SH-SY5Y (cell line): ENCODE measurements at regions not wholly inside any gene's neighbourhood (a gene's known extent, or its start where the extent isn't known, plus 50 kb on each side); places are given as distances from the start of the nearest gene placed in this dataset.

ENCODE experiments used
- GATA2 ChIP-seq: IDR thresholded peaks from 2 replicates; pipeline ENCODE4 v1.6.1; 2011; ENCODE audit warnings: mild to moderate bottlenecking, low read depth, low read length
- GATA3 ChIP-seq: IDR thresholded peaks from 2 replicates; pipeline ENCODE4 v1.6.1; 2011; ENCODE audit warnings: low read depth, mild to moderate bottlenecking, low read length, moderate library complexity

DNA sequence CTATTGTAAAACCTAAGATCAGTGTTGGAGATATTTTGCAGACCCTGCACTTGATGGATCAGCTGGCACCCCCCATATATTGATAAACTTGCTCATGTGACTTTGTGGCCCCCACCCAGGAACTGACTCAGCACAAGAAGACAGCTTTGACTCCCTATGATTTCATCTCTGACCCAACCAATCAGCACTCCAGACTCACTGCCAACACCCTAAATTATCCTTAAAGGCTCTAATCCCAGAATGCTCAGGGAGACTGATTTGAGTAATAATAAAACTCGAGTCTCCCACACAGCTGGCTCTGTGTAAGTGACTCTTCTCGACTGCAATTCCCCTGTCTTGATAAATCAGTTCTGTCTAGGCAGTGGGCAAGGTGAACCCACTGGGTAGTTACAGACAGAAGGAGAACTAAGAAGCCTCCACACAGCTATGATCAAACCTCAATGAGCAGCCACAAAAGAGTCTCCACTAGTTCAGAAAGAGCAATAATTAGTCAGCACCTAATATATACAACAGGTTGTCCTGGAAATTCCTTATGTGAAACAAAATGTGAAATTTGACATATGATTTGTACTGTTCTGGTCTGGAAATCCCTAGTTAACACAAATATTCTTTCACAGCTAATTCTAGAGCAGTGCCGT is 52.2 kb downstream of the ACTL7B start:
- no peak for TF ChIP-seq GATA2
- no peak for TF ChIP-seq GATA3

DNA sequence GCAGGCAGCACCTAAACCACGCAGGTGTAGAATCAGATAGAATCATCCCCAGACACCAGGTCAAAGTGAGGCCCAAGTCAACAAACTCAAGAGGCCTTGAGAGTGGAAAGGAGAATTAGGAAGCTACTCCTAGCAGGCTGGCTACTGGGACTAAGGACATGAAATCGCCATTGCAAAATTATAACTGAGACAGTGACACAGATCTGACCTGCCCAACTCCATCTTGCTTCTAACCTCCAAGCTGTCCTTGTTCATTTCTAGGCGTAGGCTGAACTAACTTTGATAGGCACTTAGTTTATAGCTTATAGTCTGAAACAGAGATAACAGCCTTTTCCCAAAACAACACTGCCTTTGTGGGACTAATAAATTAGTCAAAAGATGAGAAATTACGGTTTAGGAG is 52.8 kb downstream of the ACTL7B start:
- TF ChIP-seq GATA2: no peak
- TF ChIP-seq GATA3: no peak

DNA sequence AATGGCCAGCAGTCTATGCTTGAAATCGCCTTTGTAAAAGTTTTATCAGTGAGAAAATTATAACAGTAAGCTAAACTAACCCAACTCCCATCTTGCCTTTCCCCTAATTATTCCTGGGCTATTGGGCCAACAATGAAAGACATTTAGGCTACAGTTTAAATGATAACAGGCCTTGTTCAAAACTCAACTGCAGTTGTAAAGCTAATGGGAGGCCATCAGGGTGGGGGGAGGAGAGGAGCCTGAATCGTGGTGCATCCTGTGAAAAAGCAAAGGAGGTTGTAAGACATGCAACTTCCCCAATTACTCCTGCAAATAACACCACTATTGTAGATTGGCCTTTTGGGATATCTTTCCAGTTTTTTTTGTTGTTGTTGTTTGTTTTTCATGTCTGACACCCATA is 53.8 kb downstream of the ACTL7B start:
- TF ChIP-seq GATA3 (no peak), GATA2 (no peak)

- TF ChIP-seq GATA2 (no peak), GATA3 (no peak)
These were observed 55.1 kb downstream of the ACTL7B start for GRCh38 chr9:108800632-108801099.

DNA sequence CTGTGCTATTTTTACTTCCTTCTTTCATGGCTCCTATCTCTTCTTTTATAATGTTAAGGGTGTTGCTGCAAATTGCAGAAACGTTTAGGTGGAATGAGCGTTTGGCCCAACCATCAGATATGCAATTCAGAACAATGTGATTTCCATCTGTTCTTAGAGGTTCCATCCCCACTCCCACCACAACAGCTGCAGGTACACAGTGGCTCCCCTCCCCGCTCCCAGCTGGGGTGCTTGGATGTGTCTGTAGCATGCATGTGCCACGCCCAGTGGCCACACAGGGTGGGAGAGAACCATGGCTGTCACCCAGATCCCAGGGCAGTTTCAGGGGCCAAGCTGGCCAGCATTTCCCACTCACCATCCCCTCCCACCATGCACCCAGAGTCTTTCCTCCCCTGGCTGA is 62.2 kb downstream of the ACTL7B start:
- TF ChIP-seq GATA2: no peak
- no peak for TF ChIP-seq GATA3

GRCh38 chr9:108789742-108790141 is 66.0 kb downstream of the ACTL7B start:
- TF ChIP-seq GATA3: no peak

GRCh38 chr9:108787690-108788048 is 68.1 kb downstream of the ACTL7B start:
- TF ChIP-seq GATA3: no peak
- no peak for TF ChIP-seq GATA2

GRCh38 chr9:108786901-108787689 is 68.7 kb downstream of the ACTL7B start:
- TF ChIP-seq GATA3: no peak
- TF ChIP-seq GATA2: no peak

GRCh38 chr9:108786322-108786721 is 69.5 kb downstream of the ACTL7B start:
- no peak for TF ChIP-seq GATA2

DNA sequence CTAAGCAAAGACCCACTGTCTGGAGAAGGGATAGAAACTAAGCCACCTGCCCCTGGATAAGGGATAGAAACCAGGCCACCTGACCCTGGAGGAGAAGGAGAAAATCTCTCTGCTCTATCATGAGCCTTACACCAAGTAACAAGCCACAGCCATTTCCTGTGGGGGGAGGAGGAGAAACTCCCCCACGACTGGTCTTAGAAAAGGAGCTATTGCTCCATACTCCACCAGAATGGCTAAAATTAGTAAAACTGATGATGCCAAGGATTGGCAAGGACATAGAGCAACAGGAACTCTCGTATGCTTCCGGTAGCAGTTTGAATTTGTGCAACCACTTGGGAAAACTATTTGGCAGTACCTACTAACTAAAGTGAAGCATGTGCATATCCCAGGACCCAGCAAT is 70.8 kb downstream of the ACTL7B start:
- no peak for TF ChIP-seq GATA2
- no peak for TF ChIP-seq GATA3

- TF ChIP-seq GATA2 (no peak), GATA3 (no peak)
These were observed 71.9 kb downstream of the ACTL7B start for GRCh38 chr9:108783731-108784495.

- TF ChIP-seq GATA3 (no peak), GATA2 (no peak)
These were observed 72.5 kb downstream of the ACTL7B start for GRCh38 chr9:108783326-108783725.

DNA sequence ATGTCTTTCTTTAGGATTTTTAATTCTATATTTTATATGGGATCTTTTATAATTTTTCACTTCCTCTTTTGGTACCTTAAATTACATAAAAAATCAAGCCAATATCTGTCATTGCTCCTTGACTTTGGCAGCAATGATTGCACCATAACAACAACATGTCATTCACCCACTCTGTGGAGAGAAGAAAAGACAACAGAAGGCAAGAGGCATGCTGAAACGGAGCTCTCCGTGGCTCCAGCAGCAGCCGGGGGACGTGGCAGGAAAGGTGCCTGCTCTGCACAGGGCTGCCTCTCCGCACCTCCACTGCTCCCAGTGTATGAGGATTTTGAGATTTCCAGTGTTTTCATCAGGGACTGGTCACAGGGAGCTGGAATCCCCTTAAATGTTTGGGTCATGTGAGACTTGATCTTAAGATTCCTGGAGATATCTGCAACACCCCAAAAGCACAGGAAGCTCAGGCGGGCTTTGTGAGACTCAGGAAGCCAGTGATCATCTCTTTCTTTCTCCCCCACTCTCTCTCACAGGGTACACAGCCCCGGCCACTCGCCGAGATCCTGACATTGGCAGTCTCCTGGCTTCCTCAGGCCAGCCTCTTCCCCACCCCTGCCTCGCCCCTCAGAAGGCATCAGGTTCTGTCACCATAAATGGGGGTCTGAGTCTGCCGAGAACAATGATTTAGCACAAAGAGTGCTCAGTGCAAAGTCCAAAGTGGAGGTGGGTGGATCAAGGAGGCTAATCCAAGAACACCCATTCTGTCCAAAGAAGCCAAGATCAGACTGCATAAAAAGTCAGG is 74.6 kb downstream of the ACTL7B start:
- TF ChIP-seq GATA3 (no peak), GATA2 (no peak)
